Stimulated activated naive CD4-positive, alpha-beta T cell (primary cell): ENCODE measurements at regions not wholly inside any gene's neighbourhood (a gene's known extent, or its start where the extent isn't known, plus 50 kb on each side); places are given as distances from the start of the nearest gene placed in this dataset.
"Not testable (repeated sequence)": the region's sequence is repeated elsewhere in the genome, so short reads cannot be mapped to it uniquely, and the experiment has no call there.

Experiments
- DNase-seq, 6 experiments: peaks; one replicate each; lab custom pipeline; 2025; lab: John Stamatoyannopoulos, UW

- no peak for DNase-seq
Observed at GRCh38 chr18:33854086-33854826, 276.2 kb downstream of the ASXL3 start.

- DNase-seq: no peak
Observed at GRCh38 chr18:33853187-33853586, 275.2 kb downstream of the ASXL3 start.

GRCh38 chr18:33851546-33852078 lies 273.6 kb downstream of the ASXL3 start:
- DNase-seq: no peak

DNA sequence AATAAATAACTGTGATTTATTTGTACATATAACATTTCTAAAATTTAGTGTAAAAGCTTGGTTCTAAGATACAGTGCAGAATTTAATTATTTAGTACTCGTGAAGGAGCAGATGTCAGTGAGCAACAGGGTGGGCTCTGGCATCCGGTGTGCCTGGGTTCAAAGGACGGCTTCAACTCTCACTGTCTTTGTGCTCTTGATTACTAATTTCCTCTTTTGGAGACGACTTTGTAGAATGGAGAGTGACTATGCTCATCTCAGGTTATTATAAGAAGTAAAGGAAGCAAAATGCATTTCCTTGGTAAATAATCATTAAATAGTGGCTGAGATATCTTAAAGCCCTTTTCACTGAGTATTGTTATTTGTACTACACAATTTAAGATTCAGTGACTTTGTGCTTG lies 271.7 kb downstream of the ASXL3 start:
- no peak for DNase-seq

DNA sequence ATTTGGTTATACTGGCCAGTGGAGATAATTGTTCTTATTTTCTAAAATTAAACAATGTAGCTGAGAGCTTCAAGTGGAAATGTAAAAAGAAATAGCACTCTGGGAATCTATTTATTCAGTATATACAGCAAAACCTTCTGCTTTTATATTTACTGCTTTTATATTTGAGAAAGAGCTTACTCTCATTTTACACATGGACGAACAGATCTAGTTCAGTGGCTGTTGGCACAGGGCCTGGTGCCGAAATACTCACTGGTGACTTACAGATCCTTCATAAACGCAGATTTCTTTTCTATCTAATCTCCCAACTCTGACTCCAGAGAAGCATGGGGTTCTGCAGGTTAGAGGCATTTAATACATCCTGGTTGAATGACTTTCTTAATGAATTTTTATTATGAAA lies 266.2 kb downstream of the ASXL3 start:
- no peak for DNase-seq

- DNase-seq: no peak
Observed at GRCh38 chr18:33841221-33841967, 263.4 kb downstream of the ASXL3 start.

DNA sequence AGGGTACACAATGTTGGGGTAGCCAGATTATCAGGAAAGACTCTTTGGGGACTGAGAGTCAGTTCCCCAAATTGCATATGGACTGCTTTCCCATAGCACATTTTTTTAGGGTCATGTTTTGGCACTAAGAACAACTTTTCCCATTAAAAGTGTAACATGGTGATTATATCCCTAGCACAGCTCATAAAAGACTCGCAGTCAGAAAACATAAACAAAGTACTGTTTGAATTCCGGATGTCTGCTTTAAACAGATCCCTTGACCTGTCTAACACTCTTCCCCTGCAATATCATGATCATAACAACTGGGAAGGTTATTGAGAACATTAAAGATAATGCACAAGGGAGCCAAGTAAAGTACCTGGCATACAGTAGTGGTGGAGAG lies 262.2 kb downstream of the ASXL3 start:
- no peak for DNase-seq

DNA sequence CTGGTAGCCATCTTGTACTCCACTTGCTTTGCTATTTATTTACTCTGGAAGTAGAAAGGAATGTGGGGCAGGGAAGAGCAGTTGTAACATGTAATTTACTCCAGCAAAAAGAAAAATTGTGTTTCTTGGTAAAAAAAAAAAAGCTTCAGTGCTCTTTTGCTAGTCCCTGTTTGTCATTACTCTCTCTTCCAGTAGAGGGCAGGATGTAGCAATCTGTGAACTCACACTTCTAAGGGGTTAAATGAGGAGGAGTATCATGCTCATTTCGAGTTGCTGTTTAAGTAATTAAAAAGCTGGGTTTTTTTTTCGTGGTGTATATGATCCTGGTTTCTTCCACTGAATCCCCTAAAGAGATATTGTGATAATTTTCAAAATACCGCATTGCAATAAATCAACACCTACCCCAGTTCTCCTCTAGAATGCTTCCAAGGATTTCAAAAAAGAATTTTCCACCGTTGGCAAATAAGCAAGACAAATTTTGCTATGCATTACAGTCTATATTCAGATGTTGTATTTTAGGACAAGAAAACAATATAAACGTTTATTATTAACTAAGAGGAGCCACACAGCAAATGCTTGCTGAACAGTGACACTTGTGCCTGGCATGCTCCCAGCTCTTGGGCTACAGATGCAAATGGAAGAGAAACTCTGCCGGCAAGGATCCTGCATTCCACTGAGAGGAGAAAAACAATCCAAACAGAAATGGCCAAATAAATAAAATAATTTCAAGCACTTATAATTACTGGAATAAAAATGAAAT lies 261.6 kb downstream of the ASXL3 start:
- DNase-seq: no peak

- DNase-seq: no peak
Observed at GRCh38 chr18:33838054-33838453, 260.0 kb downstream of the ASXL3 start.

DNA sequence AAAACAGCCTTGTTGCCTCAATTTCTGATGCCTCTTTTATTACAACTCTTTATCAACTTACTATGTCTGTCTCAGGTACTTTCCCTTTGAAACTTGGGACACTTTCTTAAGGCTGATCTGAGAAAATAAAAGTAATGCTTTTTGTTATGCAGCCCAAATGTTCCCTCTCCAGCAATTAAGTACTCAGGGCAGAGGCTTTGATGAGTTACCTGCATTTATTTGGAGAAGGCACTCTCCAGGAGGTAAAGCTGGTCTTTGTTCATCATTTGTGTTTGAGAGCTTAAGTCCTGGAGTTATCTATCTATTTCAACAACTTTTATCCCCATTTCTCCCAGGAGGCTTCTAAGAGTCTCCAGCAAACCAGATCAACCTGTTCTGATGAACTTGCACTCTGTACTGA lies 259.2 kb downstream of the ASXL3 start:
- no peak for DNase-seq

GRCh38 chr18:33836564-33836963 lies 258.5 kb downstream of the ASXL3 start:
- no peak for DNase-seq

- no peak for DNase-seq
Observed at GRCh38 chr18:33835419-33835818, 257.4 kb downstream of the ASXL3 start.

- no peak for DNase-seq
Observed at GRCh38 chr18:33833842-33834241, 255.8 kb downstream of the ASXL3 start.

DNA sequence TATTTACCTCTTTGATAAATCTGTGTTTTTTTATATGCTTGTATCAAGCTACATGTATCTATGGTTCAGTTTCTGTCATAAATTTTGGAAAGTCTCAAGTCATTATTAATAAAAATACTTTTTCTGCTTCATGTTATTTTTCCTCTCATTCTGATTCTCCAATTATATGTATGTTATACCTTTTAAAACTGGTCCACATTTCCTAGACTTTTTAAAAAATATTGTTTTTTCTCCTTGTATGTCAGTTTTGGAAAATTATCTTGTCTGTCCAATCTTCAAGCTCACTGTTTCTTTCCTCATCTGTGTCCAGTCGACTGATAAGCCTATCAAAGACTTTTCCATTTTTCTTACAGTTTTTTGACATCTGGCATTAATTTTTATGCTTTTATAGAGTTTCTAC lies 253.4 kb downstream of the ASXL3 start:
- no peak for DNase-seq

DNA sequence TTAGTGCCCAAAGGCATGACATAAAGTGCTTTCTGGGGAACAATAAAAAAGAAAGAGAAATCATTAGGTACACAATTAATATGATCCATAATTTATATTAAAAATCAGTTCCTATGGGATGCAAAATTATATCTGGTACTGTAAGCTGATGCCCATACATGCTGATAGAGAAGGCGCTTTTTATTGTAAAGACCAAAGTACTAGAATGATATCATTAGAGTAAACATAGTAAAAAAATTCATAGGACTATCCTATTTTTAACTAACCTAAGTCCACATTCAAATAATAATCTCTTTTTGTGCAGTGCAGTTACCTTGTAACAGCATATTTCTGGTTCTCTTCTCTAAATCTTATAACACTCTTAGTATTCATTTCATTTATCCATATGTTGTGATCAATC lies 252.2 kb downstream of the ASXL3 start:
- no peak for DNase-seq

GRCh38 chr18:33828949-33829348 lies 250.9 kb downstream of the ASXL3 start:
- DNase-seq: no peak

DNA sequence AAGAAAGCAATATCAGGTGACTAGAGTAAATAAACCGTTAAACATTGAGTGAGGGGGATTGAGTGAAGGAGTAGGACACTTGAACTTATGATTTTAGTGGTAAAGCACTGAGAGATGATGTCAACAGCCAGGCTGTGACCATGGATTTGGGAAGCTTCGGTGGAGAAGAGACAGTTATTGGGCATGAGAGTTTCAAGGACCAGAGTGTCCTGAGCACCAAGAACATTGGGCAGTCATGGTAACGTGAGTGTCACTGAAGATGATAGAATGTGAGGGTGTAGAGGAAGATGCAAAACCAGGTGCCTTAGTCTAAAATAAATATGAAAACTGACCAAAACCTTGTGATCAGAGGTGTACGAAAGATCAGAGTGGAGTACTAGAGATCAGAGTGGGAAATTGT lies 248.1 kb downstream of the ASXL3 start:
- DNase-seq: no peak

- DNase-seq: no peak
Observed at GRCh38 chr18:33821503-33821902, 243.5 kb downstream of the ASXL3 start.

DNA sequence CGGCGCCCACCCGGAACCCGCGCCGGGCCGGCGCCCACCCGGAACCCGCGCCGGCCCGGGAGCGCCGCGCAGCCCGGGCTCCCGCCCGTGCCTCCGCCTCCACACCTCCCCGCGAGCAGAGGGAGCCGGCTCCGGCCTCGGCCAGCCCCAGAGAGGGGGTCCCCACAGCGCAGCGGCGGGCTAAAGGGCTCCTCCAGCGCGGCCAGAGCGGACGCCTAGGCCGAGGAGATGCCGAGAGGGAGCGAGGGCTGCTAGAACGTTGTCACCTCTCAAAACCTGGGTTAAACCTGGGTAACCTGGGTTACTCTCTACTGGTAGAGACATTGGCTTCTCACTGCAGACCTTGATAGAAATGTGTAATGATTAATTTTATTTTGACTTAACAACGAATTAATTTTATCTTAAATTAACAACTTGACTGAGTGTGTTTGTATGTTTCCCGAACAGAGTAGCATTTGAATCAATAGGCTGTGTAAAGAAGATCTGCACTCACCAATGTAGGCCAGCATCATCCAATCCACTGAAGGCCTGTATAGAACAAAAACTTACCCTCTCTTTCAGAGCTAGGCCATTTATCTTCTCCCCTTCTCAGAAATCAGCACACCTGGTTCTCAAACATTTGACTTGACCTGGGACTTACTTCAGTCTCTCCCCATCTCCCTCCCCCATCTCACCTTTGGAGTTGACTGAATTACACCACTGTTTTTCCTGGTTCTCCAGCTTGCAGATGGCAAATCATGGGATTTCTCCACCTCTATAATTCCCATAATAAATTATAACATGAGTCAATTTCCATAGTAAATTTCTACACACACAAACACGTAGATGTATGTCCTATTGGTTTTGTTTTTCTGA lies 242.7 kb downstream of the ASXL3 start:
- no peak for DNase-seq

DNA sequence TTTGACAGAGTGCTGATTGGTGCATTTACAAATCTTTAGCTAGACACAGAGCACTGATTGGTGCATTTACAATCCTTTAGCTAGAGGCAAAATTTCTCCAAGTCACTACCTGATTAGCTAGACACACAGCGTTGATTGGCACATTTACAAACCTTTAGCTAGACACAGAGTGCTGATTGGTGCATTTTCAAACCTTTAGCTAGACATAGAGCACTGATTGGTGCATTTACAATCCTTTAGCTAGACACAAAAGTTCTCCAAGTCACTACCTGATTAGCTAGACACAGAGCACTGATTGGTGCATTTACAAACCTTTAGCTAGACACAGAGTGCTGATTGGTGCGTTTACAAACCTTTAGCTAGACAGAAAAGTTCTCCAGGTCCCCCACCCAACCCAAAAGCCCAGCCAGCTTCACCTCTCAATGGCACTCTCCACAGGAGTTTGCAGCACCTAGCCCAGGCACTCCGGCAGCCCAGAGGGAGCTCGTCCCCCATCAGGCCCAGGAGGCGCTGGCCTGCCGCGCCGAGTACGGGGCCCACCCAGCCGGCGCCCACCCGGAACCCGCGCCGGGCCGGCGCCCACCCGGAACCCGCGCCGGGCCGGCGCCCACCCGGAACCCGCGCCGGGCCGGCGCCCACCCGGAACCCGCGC lies 241.8 kb downstream of the ASXL3 start:
- DNase-seq: not testable (repeated sequence)

- DNase-seq: no peak
Observed at GRCh38 chr18:33818145-33818544, 240.1 kb downstream of the ASXL3 start.
